ENCODE measurements at regions not wholly inside any gene's neighbourhood (a gene's known extent, or its start where the extent isn't known, plus 50 kb on each side); places are given as distances from the start of the nearest gene placed in this dataset.
"Not testable (repeated sequence)": the region's sequence is repeated elsewhere in the genome, so short reads cannot be mapped to it uniquely, and the experiment has no call there.

GRCh38 chr1:229119876-229120275 lies 151.0 kb upstream of the RAB4A start:
- no peak for DNase-seq

- DNase-seq = no peak
Measured at GRCh38 chr1:229121845-229122436, 149.0 kb upstream of the RAB4A start.

- DNase-seq = no peak
Measured at GRCh38 chr1:229122606-229123005, 148.3 kb upstream of the RAB4A start.

GRCh38 chr1:229124116-229124515 lies 146.8 kb upstream of the RAB4A start:
- no peak for DNase-seq

- no peak for DNase-seq
Measured at GRCh38 chr1:229124520-229125124, 146.3 kb upstream of the RAB4A start.

GRCh38 chr1:229127301-229127700 lies 143.6 kb upstream of the RAB4A start:
- DNase-seq = no peak

- no peak for DNase-seq
Measured at GRCh38 chr1:229128066-229128608, 142.8 kb upstream of the RAB4A start.

GRCh38 chr1:229129301-229130027 lies 141.4 kb upstream of the RAB4A start:
- no peak for DNase-seq

GRCh38 chr1:229130028-229130668 lies 140.8 kb upstream of the RAB4A start:
- no peak for DNase-seq

GRCh38 chr1:229131243-229132105 lies 139.4 kb upstream of the RAB4A start:
- no peak for DNase-seq

GRCh38 chr1:229132106-229132443 lies 138.8 kb upstream of the RAB4A start:
- no peak for DNase-seq

GRCh38 chr1:229132706-229133105 lies 138.2 kb upstream of the RAB4A start:
- no peak for DNase-seq

- DNase-seq = no peak
Measured at GRCh38 chr1:229133151-229133550, 137.8 kb upstream of the RAB4A start.

- no peak for DNase-seq
Measured at GRCh38 chr1:229133811-229134210, 137.1 kb upstream of the RAB4A start.

- not testable (repeated sequence) for DNase-seq
Measured at GRCh38 chr1:229134381-229135217, 136.3 kb upstream of the RAB4A start.

- no peak for DNase-seq
Measured at GRCh38 chr1:229135773-229136172, 135.1 kb upstream of the RAB4A start.

GRCh38 chr1:229136822-229137221 lies 134.1 kb upstream of the RAB4A start:
- DNase-seq = no peak

GRCh38 chr1:229137271-229137670 lies 133.6 kb upstream of the RAB4A start:
- no peak for DNase-seq

GRCh38 chr1:229138058-229138457 lies 132.9 kb upstream of the RAB4A start:
- DNase-seq = no peak

GRCh38 chr1:229139331-229140118 lies 131.4 kb upstream of the RAB4A start:
- no peak for DNase-seq

- no peak for DNase-seq
Measured at GRCh38 chr1:229140119-229140396, 130.9 kb upstream of the RAB4A start.

All from NCI-H446 (cell line).